ENCODE measurements at regions not wholly inside any gene's neighbourhood (a gene's known extent, or its start where the extent isn't known, plus 50 kb on each side); places are given as distances from the start of the nearest gene placed in this dataset.

DNA sequence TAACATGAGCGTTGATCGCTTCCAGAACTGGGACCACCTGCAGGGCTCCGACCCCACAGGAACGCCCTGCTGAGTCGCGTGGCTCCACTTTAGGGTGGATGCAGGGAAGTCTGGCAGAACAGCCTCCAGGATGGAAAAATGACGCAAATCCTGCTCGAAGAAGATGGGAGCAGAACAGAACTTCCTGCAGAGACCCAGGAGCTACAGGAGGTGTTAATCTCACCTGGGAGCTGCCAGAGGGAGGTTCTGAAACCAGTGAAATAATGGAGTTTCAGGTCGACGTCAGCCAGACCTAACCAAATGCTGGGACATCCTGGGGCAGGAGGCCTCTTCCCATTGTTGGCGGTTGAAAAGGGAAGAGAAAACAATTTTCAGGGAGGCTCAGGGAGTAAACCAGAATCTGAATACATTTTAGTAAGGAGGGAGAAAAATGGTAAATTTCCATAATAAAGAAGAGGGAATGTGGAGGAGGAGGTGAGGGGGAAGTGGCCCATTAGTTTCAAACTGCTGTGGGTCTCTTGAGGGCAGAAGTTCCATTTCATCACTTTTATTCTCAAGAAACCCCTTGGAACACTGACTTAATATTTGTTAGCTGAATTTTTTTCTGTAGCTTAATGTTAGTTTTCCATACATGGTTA lies 558.4 kb upstream of the CDH4 start:
- no peak for TF ChIP-seq POLR2AphosphoS5 (IDR thresholded peaks at IDR 0.05; ENCODE audit: low read depth, low read length)
- no peak for TF ChIP-seq HDAC2 (IDR thresholded peaks at IDR 0.05; ENCODE audit: borderline replicate concordance in 1 of 2, low read depth in 2 of 2, low read length in 2 of 2)
- TF ChIP-seq, protein P1, sequence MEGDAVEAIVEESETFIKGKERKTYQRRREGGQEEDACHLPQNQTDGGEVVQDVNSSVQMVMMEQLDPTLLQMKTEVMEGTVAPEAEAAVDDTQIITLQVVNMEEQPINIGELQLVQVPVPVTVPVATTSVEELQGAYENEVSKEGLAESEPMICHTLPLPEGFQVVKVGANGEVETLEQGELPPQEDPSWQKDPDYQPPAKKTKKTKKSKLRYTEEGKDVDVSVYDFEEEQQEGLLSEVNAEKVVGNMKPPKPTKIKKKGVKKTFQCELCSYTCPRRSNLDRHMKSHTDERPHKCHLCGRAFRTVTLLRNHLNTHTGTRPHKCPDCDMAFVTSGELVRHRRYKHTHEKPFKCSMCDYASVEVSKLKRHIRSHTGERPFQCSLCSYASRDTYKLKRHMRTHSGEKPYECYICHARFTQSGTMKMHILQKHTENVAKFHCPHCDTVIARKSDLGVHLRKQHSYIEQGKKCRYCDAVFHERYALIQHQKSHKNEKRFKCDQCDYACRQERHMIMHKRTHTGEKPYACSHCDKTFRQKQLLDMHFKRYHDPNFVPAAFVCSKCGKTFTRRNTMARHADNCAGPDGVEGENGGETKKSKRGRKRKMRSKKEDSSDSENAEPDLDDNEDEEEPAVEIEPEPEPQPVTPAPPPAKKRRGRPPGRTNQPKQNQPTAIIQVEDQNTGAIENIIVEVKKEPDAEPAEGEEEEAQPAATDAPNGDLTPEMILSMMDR (IDR thresholded peaks at IDR 0.05; ENCODE audit: control extremely low read depth in 1 of 3, insufficient read depth in 1 of 3, low read depth in 1 of 3, low read length in 3 of 3) = no peak
- no peak for TF ChIP-seq EGR1 (IDR thresholded peaks at IDR 0.05; ENCODE audit: borderline replicate concordance, low read depth, low read length)
- no peak for TF ChIP-seq CHD2 (IDR thresholded peaks at IDR 0.05; ENCODE audit: low read length)
- TF ChIP-seq SP2 (IDR thresholded peaks at IDR 0.05; ENCODE audit: low read length) = no peak
- TF ChIP-seq POLR2A (IDR thresholded peaks at IDR 0.05; ENCODE audit: control extremely low read depth in 1 of 2, low read depth in 2 of 2, low read length in 2 of 2) = no peak
- no peak for TF ChIP-seq PHF8 (conservative IDR thresholded peaks at IDR 0.05; ENCODE audit: low read depth, low read length)
- no peak for TF ChIP-seq TAF1 (IDR thresholded peaks at IDR 0.05; ENCODE audit: low read depth, low read length)
- no peak for TF ChIP-seq SIN3A (conservative IDR thresholded peaks at IDR 0.05 in 1 of 2, IDR thresholded peaks at IDR 0.05 in 1 of 2; ENCODE audit: low read depth in 1 of 2, low read length in 2 of 2)
- no peak for TF ChIP-seq SAP30 (IDR thresholded peaks at IDR 0.05; ENCODE audit: insufficient read depth, insufficient replicate concordance, low read length)

Measured in H1 (cell line).